Thyroid gland (tissue), 4 donors: ENCODE measurements at regions not wholly inside any gene's neighbourhood (a gene's known extent, or its start where the extent isn't known, plus 50 kb on each side); places are given as distances from the start of the nearest gene placed in this dataset.

Experiments
- POLR2A ChIP-seq, 2 donors: fragments of 450-650 bp; IDR thresholded peaks; one replicate each; pipeline ENCODE4 v1.6.1; 2017; ENCODE audit warnings: antibody characterized with exemption in 2 of 2, mild to moderate bottlenecking in 2 of 2, moderate library complexity in 1 of 2
- TF ChIP-seq, protein P1 (sequence below), 6 experiments: fragments of 200-600 bp in 3 of 6; fragments of 450-650 bp in 3 of 6; sonication (generic) in 3 of 6; IDR thresholded peaks; one replicate each; pipeline ENCODE4 v1.5.1; 2016 to 2019; ENCODE audit warnings: antibody characterized with exemption in 6 of 6, mild to moderate bottlenecking in 2 of 6, inconsistent platforms in 1 of 6, moderate library complexity in 1 of 6

DNA sequence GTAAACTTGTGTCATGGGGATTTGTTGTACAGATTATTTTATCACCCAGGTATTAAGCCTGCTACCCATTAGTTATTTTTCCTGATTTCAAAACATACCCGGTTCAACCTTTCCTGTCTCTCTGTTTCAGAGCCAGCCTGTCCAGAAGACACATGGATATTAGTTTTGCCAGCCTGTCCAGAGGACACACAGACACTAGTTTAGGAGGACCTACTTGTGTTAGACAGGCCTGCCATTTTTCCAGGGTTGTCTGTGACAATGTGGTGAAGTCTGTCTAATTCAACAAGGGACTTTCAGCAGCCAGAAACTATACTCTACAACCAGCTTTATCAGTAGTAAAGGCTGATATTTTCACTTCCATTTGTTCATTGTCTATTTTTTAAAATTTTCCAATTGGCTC is 56.1 kb upstream of the DCC start:
- no peak for TF ChIP-seq POLR2A (IDR thresholded peaks at IDR 0.05)
- TF ChIP-seq, protein P1, sequence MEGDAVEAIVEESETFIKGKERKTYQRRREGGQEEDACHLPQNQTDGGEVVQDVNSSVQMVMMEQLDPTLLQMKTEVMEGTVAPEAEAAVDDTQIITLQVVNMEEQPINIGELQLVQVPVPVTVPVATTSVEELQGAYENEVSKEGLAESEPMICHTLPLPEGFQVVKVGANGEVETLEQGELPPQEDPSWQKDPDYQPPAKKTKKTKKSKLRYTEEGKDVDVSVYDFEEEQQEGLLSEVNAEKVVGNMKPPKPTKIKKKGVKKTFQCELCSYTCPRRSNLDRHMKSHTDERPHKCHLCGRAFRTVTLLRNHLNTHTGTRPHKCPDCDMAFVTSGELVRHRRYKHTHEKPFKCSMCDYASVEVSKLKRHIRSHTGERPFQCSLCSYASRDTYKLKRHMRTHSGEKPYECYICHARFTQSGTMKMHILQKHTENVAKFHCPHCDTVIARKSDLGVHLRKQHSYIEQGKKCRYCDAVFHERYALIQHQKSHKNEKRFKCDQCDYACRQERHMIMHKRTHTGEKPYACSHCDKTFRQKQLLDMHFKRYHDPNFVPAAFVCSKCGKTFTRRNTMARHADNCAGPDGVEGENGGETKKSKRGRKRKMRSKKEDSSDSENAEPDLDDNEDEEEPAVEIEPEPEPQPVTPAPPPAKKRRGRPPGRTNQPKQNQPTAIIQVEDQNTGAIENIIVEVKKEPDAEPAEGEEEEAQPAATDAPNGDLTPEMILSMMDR (IDR thresholded peaks at IDR 0.05): no peak
